IMR-90 (cell line): ENCODE measurements at regions not wholly inside any gene's neighbourhood (a gene's known extent, or its start where the extent isn't known, plus 50 kb on each side); places are given as distances from the start of the nearest gene placed in this dataset.

Experiments
- BHLHE40 ChIP-seq: fragments of 150-350 bp; IDR thresholded peaks from 2 replicates; pipeline ENCODE4 v1.6.1; 2016; ENCODE audit warnings: mild to moderate bottlenecking, low read depth, low read length
- CEBPB ChIP-seq: IDR thresholded peaks from 2 replicates; pipeline ENCODE4 v1.6.1; 2012; ENCODE audit warnings: low read depth, low read length, improper control_type of control experiment
- CTCF ChIP-seq: conservative IDR thresholded peaks from 2 replicates; pipeline ENCODE4 v1.5.1; 2012; ENCODE audit warnings: mild to moderate bottlenecking, low read depth, low read length, improper control_type of control experiment
- FOS ChIP-seq: fragments of 150-350 bp; IDR thresholded peaks from 2 replicates; pipeline ENCODE4 v1.6.1; 2016; ENCODE audit warnings: low read depth, low read length
- MXI1 ChIP-seq: IDR thresholded peaks from 2 replicates; pipeline ENCODE4 v1.6.1; 2012; ENCODE audit warnings: low read depth, mild to moderate bottlenecking, low read length, moderate library complexity, borderline replicate concordance
- POLR2A ChIP-seq: IDR thresholded peaks from 2 replicates; pipeline ENCODE4 v1.6.1; 2012; ENCODE audit warnings: mild to moderate bottlenecking, low read depth, low read length
- RCOR1 ChIP-seq: IDR thresholded peaks from 2 replicates; pipeline ENCODE4 v1.6.1; 2012; ENCODE audit warnings: mild to moderate bottlenecking, low read length, improper control_type of control experiment; ENCODE audit not compliant: insufficient replicate concordance
- SMC3 ChIP-seq: fragments of 150-350 bp; IDR thresholded peaks from 2 replicates; pipeline ENCODE4 v1.6.1; 2016; ENCODE audit warnings: low read depth, mild to moderate bottlenecking, antibody characterized with exemption, low read length, moderate library complexity

GRCh38 chr1:199522338-199522737 is 505.2 kb upstream of the NR5A2 start:
- TF ChIP-seq CTCF = no peak
- no peak for TF ChIP-seq BHLHE40
- no peak for TF ChIP-seq RCOR1
- no peak for TF ChIP-seq MXI1
- no peak for TF ChIP-seq CEBPB
- TF ChIP-seq SMC3 = no peak
- no peak for TF ChIP-seq FOS
- TF ChIP-seq POLR2A = no peak
